ENCODE measurements at regions not wholly inside any gene's neighbourhood (a gene's known extent, or its start where the extent isn't known, plus 50 kb on each side); places are given as distances from the start of the nearest gene placed in this dataset.
A peak's percentile ranks its signal among the peaks of the same experiment; 100 is the strongest.

DNA sequence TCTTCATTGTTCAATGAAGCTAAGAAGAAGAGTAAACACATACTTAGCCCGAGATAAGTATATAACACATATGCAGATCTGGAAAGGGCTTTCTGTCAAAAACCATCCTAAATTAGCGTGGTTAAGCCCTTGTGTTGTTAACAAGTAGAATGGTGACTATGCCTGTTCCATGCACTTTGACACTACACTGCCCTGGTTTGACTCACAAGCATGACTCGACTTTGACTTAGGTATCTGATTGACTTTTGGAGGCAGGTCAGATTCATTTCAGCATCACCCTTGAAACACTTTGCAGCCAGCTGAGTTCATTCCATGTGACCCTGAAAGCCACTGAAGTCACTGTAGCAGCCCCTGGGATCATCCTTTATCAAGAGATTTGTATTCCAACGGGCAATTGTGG is 239.8 kb downstream of the TBX18 start:
- DNase-seq (ENCODE audit: low read depth): no peak

GRCh38 chr6:84522135-84522549 is 242.3 kb downstream of the TBX18 start:
- peak; percentile 34 for DNase-seq (ENCODE audit: low read depth)

DNA sequence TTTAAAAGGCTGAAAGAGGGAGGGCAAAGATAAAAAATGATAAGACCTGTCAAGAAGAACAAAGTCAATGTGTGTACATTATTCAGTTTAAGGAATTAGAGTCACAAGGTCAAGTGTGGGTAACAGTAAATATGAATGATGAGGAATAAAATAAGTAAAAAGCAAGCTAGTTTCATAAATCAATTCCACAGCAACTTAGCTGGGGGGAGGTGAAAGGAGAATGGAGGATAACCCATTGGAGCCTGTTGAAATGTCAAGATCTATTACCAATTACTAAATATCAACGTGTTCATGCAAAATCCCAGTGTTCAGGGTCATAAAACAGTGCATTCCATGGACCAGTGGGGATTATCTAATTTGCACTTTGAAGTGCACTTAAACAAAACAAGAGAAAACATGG is 242.9 kb downstream of the TBX18 start:
- no peak for DNase-seq (ENCODE audit: low read depth)

GRCh38 chr6:84517741-84518530 is 246.5 kb downstream of the TBX18 start:
- DNase-seq (ENCODE audit: low read depth): no peak

GRCh38 chr6:84516154-84516553 is 248.2 kb downstream of the TBX18 start:
- no peak for DNase-seq (ENCODE audit: low read depth)

GRCh38 chr6:84515067-84515466 is 249.3 kb downstream of the TBX18 start:
- DNase-seq (ENCODE audit: low read depth): no peak

DNA sequence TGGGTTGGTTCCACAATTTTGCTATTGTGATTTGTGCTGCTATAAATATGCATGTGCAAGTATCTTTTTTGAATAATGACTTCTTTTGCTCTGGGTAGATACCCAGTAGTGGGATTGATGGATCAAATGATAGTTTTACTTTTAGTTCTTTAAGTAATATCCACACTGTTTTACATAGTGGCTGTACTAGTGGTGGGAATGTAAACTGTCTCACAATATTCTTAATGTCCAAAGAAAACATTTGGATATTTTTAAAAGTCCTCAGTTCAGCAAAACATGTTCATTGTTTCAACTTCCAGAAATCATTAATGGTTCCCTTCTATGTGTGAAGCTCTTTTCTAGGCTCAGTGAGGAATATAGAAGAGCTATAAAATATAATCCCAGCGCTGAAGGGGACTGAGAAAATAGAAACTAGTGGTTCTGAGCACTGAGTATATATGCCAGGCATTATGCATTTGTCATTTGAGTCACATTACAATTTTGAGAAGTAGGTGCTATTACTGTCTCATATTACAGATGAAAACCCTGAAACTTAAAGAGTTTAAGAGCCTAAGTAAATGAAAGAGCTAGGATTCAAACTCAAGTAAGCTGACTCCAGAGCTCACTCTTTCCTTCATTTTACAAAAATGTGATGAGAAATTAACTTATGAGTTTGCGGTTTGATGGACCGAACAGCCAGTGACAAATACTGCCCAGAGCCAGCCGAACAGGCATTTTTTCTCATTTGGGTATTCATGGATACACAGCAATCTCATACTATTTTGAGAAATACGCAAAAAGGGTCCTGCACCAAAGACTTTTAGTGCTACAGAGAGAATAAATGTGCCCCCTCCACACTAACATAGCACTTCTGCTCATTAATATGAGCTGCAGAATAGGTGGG is 250.1 kb downstream of the TBX18 start:
- DNase-seq (ENCODE audit: low read depth): no peak

DNA sequence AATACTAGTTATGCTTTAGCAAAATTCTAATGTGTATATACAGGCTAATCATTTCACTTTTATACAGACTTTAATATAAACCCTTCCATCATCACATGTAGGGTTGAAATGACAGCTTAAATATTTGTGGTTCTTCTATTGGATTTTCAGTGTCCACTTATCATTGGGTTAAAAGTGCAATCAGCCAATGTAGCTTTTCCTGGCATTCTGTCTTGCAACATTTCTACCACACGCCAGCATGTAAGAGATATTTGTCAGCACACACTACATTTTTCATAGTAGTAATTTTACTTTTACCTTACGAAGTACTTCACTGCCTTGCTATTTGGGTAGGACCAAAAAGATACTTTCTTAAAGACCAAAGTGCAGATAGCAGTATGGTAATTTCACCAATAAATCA is 252.0 kb downstream of the TBX18 start:
- no peak for DNase-seq (ENCODE audit: low read depth)

DNA sequence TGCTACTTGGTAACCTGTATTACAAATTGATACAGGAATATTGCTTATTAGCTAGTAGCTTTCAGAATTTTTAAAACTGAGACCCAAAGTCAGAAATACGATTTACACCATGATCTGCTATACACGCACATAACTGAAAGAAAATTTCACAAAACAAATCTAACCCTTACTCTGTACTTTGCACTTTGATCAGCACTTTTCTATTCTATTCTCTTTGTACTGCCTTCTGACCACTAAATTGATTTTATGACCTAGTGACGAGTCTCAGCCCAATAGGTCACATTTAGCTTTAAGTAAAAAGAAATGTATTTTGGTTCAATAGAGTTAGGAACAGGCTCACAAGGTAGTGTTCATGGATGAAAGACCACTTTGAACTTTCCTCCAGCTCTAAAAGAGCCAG is 252.5 kb downstream of the TBX18 start:
- DNase-seq (ENCODE audit: low read depth): no peak

GRCh38 chr6:84508981-84509380 is 255.4 kb downstream of the TBX18 start:
- DNase-seq (ENCODE audit: low read depth): no peak

DNA sequence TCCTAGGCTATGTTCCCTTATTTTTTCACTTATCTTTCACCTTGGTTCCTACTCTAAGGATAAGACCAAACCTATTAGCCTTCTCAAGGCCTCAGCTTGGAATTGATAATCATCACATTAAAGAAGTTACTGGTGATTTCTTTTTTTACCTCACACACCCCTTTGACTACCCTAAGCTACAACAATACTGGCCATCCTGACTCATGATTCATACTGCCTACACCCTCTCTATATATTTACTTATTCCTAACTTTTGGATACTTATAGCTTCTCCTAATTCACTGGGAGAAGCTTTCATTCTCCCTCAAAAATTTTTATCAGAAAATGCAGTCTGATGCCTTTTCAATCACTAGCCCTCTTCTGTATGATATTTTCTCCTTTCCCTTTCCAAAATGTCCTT is 256.1 kb downstream of the TBX18 start:
- no peak for DNase-seq (ENCODE audit: low read depth)

DNA sequence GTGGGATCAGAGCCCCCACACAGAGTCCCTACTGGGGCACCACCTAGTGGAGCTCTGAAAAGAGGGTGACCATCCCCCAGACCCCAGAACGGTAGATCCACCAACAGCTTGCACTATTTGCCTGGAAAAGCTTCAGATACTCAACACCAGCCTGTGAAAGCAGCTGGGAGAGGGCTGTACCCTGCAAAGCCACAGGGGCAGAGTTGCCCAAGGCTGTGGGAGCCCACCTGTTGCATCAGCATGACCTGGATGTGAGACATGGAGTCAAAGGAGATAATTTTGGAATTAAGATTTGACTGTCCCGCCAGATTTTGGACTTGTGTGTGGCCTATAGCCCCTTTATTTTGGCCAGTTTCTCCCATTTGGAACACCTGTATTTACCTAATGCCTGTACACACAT is 260.4 kb downstream of the TBX18 start:
- DNase-seq (ENCODE audit: low read depth): no peak

GRCh38 chr6:84501315-84501714 is 263.1 kb downstream of the TBX18 start:
- DNase-seq (ENCODE audit: low read depth): no peak

GRCh38 chr6:84500726-84501125 is 263.7 kb downstream of the TBX18 start:
- DNase-seq (ENCODE audit: low read depth): no peak

DNA sequence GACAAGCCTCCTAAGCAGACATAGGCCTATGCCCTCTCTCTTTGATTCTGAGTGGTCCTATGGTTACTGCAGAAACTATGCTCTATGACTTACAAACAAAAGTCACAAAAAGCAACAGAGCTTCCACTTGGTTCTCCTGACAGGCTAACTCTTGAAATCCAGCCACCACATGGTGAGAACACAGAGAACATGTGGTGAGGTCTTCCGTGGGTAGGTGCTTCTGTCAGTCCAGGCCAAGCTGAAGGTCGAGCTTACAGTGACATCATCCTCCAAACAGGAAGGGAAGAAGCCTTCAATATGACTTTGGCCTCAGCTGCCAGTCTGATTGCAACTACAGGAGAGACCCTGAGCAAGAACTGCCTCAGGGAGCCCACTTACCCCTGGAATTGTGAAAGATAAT is 265.5 kb downstream of the TBX18 start:
- DNase-seq (ENCODE audit: low read depth): no peak

GRCh38 chr6:84492241-84493165 is 265.1 kb upstream of the CEP162 start:
- no peak for DNase-seq (ENCODE audit: low read depth)

- DNase-seq (ENCODE audit: low read depth): no peak
These were observed 262.2 kb upstream of the CEP162 start for GRCh38 chr6:84489598-84489997.

- no peak for DNase-seq (ENCODE audit: low read depth)
These were observed 259.1 kb upstream of the CEP162 start for GRCh38 chr6:84486526-84486925.

DNA sequence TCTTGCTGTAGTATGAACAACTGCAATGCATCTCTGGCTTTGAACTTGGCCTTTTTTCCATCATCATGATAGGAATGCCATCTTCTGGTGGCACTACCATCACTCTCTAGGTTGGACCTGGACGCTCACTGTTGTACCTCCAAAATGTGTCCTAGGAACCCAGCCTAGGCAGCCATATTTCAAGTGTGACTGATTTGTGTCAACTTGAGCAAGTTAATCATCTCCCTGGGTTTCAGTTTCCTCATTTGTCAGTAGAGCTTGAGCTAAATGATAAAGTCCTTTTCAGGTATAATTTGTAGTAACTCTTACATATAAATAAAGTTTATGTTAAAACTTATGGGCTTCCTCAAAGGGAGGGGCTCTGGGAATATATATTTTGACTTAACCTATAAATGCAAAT is 241.7 kb upstream of the CEP162 start:
- no peak for DNase-seq (ENCODE audit: low read depth)

DNA sequence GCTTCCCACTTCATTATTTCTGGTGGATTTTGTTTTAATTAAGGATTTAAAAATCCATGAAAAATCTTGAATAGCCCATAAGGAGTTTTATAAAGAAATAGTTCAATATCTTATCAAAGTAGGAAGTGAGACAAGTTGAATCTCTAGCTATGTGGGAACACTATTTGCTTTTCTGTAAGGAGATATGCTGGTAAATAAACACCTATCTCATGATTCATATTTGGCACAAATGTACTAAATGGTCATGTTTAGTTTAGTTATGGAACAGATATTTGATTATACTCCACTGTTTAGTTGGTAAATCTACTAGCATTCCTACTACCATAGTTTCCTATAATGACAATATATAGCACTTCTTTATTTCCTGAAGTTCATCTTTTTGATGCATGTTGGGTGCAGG is 239.9 kb upstream of the CEP162 start:
- no peak for DNase-seq (ENCODE audit: low read depth)

DNA sequence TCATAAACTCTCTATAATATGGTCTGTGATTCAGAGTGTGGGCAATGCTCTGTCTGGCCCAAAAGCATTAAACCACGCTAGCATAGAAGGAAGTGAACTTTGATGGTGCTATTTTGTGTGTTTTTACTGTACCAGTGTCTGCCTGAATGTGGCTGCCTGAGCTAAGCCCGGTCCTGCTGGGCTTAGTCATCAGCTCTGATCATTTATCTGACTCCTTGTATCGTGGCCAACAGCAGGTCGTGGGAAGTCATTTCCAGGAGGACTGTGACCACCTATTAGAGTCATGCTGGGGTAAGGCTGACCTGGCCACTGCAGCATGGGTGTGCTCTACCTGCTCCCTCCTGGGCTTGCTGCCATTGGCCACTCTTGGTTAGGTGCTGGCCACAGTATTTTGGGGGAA is 239.1 kb upstream of the CEP162 start:
- peak; percentile 14 for DNase-seq (ENCODE audit: low read depth)

GRCh38 chr6:84464471-84464870 is 237.0 kb upstream of the CEP162 start:
- no peak for DNase-seq (ENCODE audit: low read depth)

Data from HS-27A (cell line).